COR-L47 (cell line): ENCODE measurements at regions not wholly inside any gene's neighbourhood (a gene's known extent, or its start where the extent isn't known, plus 50 kb on each side); places are given as distances from the start of the nearest gene placed in this dataset.
A peak's percentile ranks its signal among the peaks of the same experiment; 100 is the strongest.

ENCODE experiments used
- DNase-seq: peaks from one replicate; lab custom pipeline; 2025; lab: John Stamatoyannopoulos, UW

- DNase-seq: no peak
Observed at GRCh38 chr2:121074293-121074932, 210.6 kb downstream of the TFCP2L1 start.

- peak; percentile 71 for DNase-seq
Observed at GRCh38 chr2:121075006-121075551, 209.9 kb downstream of the TFCP2L1 start.

GRCh38 chr2:121075641-121076497 lies 209.1 kb downstream of the TFCP2L1 start:
- peak; percentile 38 for DNase-seq

- DNase-seq: no peak
Observed at GRCh38 chr2:121076498-121076820, 208.5 kb downstream of the TFCP2L1 start.

- DNase-seq: peak; percentile 21
Observed at GRCh38 chr2:121076885-121077549, 208.0 kb downstream of the TFCP2L1 start.

- peak; percentile 40 for DNase-seq
Observed at GRCh38 chr2:121078899-121079298, 206.1 kb downstream of the TFCP2L1 start.

GRCh38 chr2:121080013-121080772 lies 204.8 kb downstream of the TFCP2L1 start:
- peak; percentile 55 for DNase-seq

- no peak for DNase-seq
Observed at GRCh38 chr2:121081701-121082100, 203.3 kb downstream of the TFCP2L1 start.

- DNase-seq: no peak
Observed at GRCh38 chr2:121082191-121082590, 202.8 kb downstream of the TFCP2L1 start.

GRCh38 chr2:121084130-121084680 lies 200.8 kb downstream of the TFCP2L1 start:
- DNase-seq: no peak

- peak; percentile 72 for DNase-seq
Observed at GRCh38 chr2:121085801-121086200, 199.2 kb downstream of the TFCP2L1 start.

- no peak for DNase-seq
Observed at GRCh38 chr2:121086450-121086849, 198.6 kb downstream of the TFCP2L1 start.

GRCh38 chr2:121087117-121087516 lies 197.9 kb downstream of the TFCP2L1 start:
- no peak for DNase-seq

GRCh38 chr2:121088251-121089165 lies 196.5 kb downstream of the TFCP2L1 start:
- no peak for DNase-seq

GRCh38 chr2:121089166-121089510 lies 195.9 kb downstream of the TFCP2L1 start:
- no peak for DNase-seq

GRCh38 chr2:121090088-121090715 lies 194.8 kb downstream of the TFCP2L1 start:
- DNase-seq: no peak

- no peak for DNase-seq
Observed at GRCh38 chr2:121092095-121092494, 192.9 kb downstream of the TFCP2L1 start.

GRCh38 chr2:121093692-121094091 lies 191.3 kb downstream of the TFCP2L1 start:
- DNase-seq: no peak

- no peak for DNase-seq
Observed at GRCh38 chr2:121094101-121094500, 190.9 kb downstream of the TFCP2L1 start.

- DNase-seq: no peak
Observed at GRCh38 chr2:121094845-121095244, 190.2 kb downstream of the TFCP2L1 start.
